ENCODE measurements at regions not wholly inside any gene's neighbourhood (a gene's known extent, or its start where the extent isn't known, plus 50 kb on each side); places are given as distances from the start of the nearest gene placed in this dataset.

DNA sequence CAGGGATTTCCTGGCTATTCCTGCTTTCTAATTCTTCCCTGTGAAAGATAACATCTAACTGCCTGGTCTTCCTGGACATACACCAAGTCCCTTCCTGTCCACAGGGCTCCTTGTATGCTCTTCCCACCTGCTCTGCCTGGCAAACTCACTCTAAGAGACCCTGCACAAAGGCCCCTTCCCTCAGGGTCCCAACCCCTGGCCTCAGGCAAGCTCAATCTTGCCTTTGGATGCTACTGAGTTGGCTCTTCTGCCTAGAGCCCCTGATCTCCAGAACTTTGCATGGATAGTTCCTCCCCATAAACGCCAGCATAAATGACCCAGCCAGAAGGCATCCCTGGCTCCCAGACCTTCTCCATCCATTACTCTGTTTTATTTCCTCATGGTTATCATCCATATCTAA lies 98.3 kb upstream of the OTOS start:
- TF ChIP-seq CTCF (IDR thresholded peaks at IDR 0.05) (no peak), POLR2AphosphoS5 (IDR thresholded peaks at IDR 0.05) (no peak), EP300 (IDR thresholded peaks at IDR 0.05) (no peak)

Data from suprapubic skin (tissue), 4 donors.